DMS53 (cell line): ENCODE measurements at regions not wholly inside any gene's neighbourhood (a gene's known extent, or its start where the extent isn't known, plus 50 kb on each side); places are given as distances from the start of the nearest gene placed in this dataset.

Experiments used
- DNase-seq: peaks from one replicate; lab custom pipeline; 2025; lab: John Stamatoyannopoulos, UW

DNA sequence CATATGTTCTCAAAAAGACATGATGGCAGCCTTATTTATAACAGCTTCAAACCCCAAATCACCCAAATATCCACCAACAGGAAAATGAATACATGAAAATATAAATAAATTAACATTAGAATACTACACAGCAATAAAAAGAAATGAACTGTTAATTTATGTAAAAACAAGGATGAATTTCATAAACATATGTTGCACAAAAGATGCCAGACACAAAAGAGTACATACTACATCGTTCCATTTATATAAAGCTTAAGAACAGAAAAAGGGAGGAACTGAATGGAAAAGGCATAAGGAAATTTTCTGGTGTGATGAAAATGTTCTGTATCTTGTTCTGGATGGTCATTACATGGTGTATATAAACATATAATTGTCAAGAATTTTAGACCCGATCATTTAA lies 69.9 kb upstream of the TUSC7 start:
- no peak for DNase-seq

DNA sequence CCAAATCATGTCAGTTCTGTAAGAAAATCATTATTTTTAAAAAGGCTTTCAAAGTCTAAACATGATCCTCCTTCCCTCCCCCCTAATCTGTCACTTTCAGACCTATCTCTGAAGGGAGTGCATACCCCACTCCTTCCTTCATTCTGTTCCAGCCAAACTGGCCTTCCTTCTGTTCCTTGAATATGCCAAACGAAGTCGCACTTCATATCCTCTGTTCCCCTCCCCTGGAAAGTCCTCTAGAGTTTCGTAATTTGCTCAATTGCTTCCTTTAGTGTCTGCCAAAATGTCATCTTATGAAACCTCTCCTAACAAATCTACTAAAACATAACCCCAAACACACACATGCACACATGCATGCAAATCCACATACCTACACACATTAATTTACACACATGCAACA lies 69.5 kb upstream of the TUSC7 start:
- DNase-seq = no peak

DNA sequence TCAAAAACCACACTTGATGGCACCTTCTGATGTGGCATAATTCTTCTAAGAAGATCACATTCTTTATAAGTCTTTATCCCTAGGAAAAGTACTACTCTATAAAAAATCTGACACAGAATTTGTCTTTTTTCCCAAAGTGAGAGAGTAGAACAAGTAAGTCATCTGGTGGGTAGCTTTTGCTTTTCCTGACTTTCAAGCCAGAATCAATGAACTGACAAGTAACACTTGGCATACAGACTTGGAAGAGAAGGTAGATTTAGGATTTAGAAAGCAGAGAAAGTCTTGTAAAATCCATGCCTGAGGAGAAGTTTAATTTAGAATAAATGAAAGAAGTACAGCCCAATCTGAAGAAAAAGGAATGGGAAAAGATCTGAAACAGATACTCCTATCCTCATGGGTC lies 66.6 kb upstream of the TUSC7 start:
- no peak for DNase-seq

DNA sequence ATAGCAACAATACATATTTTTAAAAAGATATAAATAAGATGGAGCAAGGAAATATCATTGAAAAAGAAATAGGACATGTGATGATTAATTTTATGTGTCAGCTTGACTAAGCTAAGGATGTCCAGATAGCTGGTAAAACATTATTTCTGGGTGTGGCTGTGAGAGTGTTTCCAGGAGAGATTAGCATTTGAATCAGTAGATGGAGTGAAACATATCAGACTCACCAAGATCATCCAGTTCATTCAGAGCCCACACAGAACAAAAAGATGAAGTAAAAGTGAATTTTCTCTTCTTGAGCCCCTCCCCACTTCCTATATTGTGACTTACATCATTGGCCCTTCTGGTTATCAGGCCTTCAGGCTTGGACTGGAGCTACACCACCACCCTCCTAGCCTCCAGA lies 61.6 kb upstream of the TUSC7 start:
- no peak for DNase-seq
